Posterior cingulate gyrus (tissue), 11 donors: ENCODE measurements at regions not wholly inside any gene's neighbourhood (a gene's known extent, or its start where the extent isn't known, plus 50 kb on each side); places are given as distances from the start of the nearest gene placed in this dataset.
"Not testable (repeated sequence)": the region's sequence is repeated elsewhere in the genome, so short reads cannot be mapped to it uniquely, and the experiment has no call there.

Source experiments
- DNase-seq, 10 donors: peaks; one replicate each; pipeline versions ENCODE4 v3.0.0 to v3.0.0-alpha.2; 2020 to 2021; ENCODE audit warnings: mixed read lengths in 3 of 10
- intact Hi-C: fragments of 100-400 bp; cut with DNase I; formaldehyde crosslinking; loops from one replicate; pipeline ENCODE4 v1.15.1; 2023

DNA sequence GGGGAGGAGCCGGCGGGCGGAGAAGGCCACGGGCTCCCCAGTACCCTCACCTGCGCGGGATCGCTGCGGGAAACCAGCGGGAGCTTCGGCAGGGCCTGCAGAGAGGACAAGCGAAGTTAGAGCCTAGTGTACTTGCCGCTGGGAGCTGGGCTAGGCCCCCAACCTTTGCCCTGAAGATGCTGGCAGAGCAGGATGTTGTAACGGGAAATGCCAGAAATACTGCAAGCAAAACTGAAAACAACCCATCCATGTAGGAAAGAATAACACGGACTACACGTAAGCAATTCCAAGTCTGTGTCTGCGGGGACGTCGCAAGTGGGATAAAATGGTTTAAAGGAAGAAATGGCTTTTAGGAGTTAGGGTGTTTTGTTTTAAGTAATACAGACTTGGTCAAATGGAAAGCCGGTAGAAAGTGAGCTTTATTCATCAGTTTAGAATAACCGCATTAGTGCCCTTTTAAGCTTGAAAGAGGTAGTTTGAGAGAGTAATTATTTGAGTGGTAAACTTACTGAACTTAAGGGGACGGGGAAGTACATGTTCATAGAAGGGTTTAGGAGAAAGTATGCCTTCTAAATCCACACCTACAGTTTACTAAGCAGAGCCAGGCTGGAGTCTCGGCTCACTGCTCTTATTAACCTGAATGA, 121.3 kb upstream of the NIPA1 start:
- intact Hi-C loops = not testable (repeated sequence)
- peak in 2 of 10 donors; percentile 13 to 83 for DNase-seq

DNA sequence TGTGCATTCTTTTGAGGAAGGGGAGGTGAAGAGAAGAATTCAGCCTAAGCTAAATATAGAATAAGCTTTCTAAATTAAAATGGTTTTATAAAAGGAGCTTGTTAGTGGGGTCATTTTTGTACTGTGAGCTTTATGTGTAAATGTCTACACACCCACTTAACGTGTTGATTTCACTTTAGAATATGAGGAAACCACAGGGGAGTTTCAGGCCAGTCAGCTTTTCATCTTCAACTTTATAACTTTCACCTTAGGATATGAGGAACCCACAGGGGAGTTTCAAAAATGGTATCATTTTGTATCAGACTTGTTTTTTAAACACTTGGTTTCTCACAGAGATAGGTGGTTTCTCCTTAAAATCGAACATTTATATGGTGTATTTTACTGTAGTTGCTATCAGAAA, 120.7 kb upstream of the NIPA1 start:
- DNase-seq, intact Hi-C loops: not testable (repeated sequence)

DNA sequence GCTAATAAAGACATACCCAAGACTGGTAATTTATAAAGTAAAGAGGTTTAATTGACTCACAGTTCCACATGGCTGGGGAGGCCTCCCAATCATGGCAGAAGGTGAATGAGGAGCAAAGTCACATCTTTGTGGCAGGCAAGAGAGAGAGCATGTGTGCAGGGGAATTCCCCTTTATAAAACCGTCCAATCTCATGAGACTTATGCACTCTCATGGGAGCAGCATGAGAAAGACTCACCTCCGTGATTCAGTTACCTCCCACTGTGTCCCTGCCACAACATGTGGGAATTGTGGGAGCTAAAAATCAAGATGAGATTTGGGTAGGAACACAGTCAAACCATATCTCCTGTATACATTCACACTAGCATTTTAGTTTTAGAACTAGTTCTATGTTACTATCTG, 101.7 kb upstream of the NIPA1 start:
- DNase-seq = not testable (repeated sequence)

DNA sequence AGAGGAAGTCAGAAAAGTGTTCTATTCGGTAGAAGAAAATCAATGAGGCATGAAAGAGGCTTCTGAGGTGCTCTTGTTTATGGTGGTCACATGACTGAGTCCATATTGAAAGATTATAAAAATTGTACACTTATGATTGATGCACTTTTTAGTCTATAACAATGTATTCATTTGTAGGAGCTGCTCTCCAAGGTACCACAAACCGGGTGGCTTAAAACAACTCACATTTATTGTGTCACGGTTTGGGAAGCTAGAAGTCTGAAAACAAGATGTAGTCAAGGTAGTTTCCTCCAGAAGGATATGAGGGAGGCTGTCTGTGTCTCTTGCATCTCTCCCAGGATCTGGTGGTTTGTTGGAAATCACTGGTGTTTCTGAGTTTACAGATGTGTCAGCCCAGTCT, 86.6 kb upstream of the NIPA1 start:
- intact Hi-C loops, DNase-seq: not testable (repeated sequence)

More for the DNA sequence above, 101.7 kb upstream of the NIPA1 start:
- intact Hi-C loops = not testable (repeated sequence)

DNA sequence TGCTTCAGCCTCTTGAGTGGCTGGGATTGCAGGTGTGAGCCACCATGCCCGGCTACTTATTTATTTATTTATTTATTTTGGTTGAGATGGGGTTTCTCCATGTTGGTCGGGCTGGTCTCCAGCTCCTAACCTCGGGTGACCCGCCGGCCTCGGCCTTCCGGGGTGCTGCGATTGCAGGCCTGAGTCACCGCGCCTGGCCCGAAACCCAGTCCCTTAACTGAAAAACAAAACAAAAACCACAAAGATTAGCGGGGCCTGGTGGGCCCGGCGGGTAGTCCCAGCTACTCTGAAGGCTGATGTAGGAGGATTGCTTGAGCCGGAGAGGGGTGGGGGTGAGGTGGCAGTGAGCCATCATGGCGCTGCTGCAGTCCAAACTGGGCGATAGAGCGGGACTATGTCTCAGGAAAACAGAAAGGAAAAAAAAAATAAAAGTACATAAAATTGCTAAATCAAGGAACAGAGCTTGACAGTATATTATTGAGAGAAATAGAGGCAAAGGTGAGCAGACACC, 75.6 kb upstream of the NIPA1 start:
- DNase-seq = peak in 1 of 10 donors; percentile 46

DNA sequence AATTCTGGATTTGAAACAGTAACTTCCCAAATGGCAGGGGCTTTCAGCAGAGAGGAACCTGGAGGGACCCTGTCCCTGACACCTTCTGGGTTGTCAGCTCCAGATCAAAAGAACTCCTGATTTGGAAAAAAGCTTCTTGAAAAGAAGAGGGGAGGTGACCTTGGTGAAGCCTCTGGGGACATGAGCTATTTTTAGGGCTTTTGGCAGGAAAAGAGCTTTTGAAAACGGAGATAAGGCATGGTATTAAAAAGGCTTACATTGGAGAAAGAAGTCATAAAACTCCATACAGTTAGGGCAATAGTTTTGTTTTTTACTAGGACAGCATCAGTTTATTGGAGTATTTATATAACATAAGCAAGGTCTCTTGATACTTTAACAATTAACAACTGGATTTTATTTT, 72.5 kb upstream of the NIPA1 start:
- intact Hi-C loops, DNase-seq: not testable (repeated sequence)

More for the DNA sequence above, 75.6 kb upstream of the NIPA1 start:
- intact Hi-C loops = not testable (repeated sequence)

DNA sequence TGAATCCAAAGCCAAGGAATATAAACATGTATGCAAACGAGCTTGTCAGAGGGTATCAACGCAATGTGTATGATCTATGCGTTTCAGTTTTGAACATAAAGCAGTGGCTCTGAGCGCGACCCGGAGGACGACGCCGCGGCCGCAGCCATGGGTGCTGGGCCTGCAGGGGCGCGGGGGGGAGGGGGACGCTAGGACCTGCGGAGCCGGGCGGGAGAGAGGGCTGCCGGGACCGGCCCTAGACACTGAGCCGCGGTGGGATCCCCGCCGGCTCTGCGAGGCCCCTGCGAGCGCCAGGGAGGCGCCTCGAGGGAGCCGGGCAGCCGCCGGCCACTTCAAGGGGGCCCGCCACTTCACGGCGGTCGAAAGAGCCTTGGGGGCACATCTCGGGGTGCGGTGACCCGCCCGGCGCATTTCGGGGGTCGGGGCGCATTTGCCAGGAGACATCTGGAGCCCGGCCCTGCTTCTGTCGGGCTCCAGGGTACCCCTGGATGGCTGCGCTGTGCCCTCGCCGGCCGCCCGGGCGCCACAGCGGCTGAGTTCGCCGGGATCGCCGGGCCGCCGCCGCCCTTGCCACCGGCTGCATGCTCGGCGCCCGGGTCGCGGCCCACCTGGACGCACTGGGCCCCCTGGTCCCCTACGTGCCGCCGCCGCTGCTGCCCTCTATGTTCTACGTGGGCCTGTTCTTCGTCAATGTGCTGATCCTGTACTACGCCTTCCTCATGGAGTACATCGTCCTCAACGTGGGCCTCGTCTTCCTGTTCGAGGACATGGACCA, 71.9 kb upstream of the NIPA1 start:
- intact Hi-C loops, DNase-seq: not testable (repeated sequence)

DNA sequence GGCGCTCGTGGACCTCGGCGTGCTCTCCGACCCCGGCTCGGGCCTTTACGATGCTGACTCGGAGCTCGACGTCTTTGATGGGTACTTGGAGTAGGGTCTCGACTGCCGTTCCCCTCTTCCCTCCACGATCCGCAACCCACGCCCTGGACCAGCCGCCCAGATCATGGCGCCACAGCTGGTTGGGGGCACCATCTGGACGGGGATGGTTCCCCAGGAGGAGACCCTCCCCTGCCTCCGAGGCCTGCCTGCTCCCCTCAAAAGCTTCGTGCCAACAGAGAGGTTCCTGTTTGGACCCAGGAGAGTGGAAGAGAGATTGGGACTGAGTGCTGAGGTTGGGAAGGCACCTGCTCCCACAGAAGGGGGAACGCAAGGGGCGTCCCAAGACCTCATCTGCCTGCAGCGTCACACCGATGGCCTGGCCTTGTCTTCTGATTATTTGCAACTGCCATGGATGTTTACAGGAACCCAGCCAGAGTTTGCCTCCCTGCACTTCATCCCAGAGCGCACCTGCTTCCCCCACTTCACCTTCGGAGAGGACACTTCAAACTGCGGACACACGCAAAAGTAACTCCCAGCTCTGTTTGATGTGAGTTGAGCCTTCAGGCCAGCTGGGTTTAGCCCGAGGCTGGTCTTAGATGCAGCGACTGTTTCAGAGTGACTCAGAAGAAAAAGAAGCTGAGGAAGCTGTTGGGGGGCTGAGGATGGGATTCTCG, 71.2 kb upstream of the NIPA1 start:
- DNase-seq, intact Hi-C loops: not testable (repeated sequence)

DNA sequence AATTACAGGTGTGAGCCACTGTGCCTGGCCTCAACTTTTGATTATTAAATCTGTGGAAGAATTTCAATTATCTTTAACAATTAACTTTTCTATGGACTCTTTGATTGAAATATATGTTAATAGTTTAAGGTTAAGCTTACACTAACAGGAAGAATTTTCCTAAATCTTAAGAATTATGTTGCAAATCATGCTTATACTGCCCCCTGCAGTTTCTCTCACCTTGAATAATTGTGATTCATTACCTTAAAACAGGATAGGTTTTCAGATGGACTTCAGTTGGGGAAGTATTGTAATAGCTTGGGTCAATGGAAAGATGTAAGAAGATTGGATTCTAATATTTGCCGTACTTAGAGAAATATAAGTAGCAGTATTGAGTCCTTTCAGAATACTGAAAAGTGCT, 66.5 kb upstream of the NIPA1 start:
- intact Hi-C loops, DNase-seq: not testable (repeated sequence)

DNA sequence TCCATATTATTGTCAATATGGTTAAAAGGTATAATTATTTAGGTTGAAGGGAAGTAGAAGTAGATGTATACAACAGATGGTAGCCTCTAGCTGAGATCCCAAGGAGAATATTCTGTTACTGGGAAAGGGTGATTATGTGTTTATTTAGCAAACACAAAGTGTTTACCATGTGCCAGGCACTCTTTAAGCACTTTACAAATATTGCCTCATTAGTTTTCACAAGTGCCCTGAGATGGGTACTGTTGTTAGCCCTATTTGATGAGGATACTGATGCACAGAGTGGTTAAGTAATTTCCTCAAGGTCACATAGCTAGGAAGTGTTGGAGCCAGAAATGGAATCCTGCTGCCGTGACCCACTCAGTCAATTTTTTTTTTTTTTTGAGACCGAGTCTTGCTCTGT, 60.3 kb upstream of the NIPA1 start:
- intact Hi-C loops, DNase-seq: not testable (repeated sequence)

DNA sequence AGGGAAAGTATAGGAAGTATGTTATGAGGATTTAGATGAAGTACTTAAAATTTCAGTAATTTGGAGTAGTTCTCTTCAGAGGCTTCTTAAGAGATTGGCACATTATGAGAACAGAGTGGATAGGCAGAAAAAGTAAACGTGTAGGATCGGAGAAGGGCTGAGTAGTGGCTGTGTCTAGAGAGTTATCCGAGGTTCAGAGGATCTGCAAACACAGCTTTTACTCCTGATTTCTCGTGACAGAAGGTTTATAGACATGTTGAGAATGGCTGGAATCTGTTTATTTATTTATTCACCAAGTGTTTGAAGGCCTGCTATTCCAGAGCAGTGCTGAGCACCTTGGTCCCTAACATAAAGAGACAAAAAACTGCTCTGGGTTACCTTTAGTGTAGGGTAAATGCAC, 51.4 kb upstream of the NIPA1 start:
- intact Hi-C loops, DNase-seq: not testable (repeated sequence)

DNA sequence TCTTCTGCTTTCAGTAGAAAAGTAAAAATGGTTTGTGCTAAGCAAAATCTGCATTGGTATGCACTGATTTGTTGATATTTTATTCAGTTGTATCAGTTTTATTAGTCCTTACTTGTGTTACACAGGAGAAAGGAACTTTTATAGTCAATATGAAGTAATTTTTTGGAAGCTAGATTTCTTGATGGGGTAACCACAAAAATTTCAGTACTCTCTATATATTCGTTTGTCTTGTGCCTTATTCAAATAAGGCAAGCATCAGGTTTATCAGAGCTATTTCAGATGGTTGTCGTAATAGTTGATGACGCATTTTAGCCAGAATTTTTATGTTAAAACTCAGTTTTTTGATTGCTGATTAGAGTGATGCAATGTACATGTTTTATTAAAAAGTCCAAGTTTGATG, 50.7 kb upstream of the NIPA1 start:
- no peak for DNase-seq
- intact Hi-C loops = no loop called here

DNA sequence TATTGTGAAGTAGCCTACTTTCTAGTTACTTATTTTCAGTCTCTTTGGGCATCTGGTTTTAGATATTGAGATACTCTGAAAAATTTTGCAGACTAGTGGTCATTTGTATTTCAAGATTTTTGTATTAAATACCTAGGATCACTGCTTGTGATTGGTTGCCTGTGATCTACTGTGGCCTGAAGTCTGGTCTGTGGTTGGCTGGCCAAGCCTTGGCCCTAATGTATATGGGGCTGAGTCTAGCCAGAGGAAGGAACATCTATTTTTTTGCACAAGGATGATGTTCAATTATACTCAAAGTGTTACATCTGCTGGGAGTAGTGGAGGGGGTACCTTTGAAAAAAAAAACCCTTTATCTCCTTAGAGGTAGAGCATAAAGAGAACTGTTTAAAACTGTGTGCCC, 50.2 kb upstream of the NIPA1 start:
- intact Hi-C loops, DNase-seq: not testable (repeated sequence)
